T-helper 1 cell treated with Interleukin-12 subunit alpha and Interleukin-12 subunit beta and Interleukin-4 antibody, amounts not matched to agents 30 μg/mL and 1 μg/mL, for 36 hours (primary cell): ENCODE measurements at regions not wholly inside any gene's neighbourhood (a gene's known extent, or its start where the extent isn't known, plus 50 kb on each side); places are given as distances from the start of the nearest gene placed in this dataset.
A peak's percentile ranks its signal among the peaks of the same experiment; 100 is the strongest.
"Not testable (repeated sequence)": the region's sequence is repeated elsewhere in the genome, so short reads cannot be mapped to it uniquely, and the experiment has no call there.

Experiments used
- H3K27ac Mint-ChIP-seq: one replicate; pipeline ENCODE4 v1.8.0; 2021; ENCODE audit warnings: mild to moderate bottlenecking, mixed read lengths
- H3K27me3 Mint-ChIP-seq: one replicate; pipeline ENCODE4 v1.8.0; 2021; ENCODE audit warnings: low read depth, mixed read lengths
- H3K36me3 Mint-ChIP-seq: one replicate; pipeline ENCODE4 v1.8.0; 2021; ENCODE audit warnings: low read depth, mixed read lengths
- H3K4me1 Mint-ChIP-seq: one replicate; pipeline ENCODE4 v1.8.0; 2021; ENCODE audit warnings: low read depth, mixed read lengths
- H3K4me3 Mint-ChIP-seq: one replicate; pipeline ENCODE4 v1.8.0; 2021; ENCODE audit warnings: mild to moderate bottlenecking, moderate library complexity, mixed read lengths
- H3K9me3 Mint-ChIP-seq: one replicate; pipeline ENCODE4 v1.8.0; 2021; ENCODE audit warnings: mixed read lengths

- no peaks in the 10 kb centered on the region for H3K27me3 Mint-ChIP-seq
- H3K4me1 Mint-ChIP-seq = peaks cover 6% of the 10 kb centered on the region
- no peak overlapping the region for H3K27ac Mint-ChIP-seq
- H3K9me3 Mint-ChIP-seq = no peaks in the 10 kb centered on the region
- no peak overlapping the region for H3K4me3 Mint-ChIP-seq
- H3K36me3 Mint-ChIP-seq = peaks cover 5% of the 10 kb centered on the region
Measured at GRCh38 chr6:26275663-26276062, 89.3 kb upstream of the BTN3A2 start.

- Mint-ChIP-seq H3K27ac (no peak overlapping the region), H3K27me3 (no peaks in the 10 kb centered on the region), H3K36me3 (peaks cover 14% of the 10 kb centered on the region), H3K4me3 (no peak overlapping the region), H3K4me1 (peaks cover 10% of the 10 kb centered on the region), H3K9me3 (no peaks in the 10 kb centered on the region)
Measured at GRCh38 chr6:26276841-26277648, 88.0 kb upstream of the BTN3A2 start.

GRCh38 chr6:26278536-26278935 is 86.5 kb upstream of the BTN3A2 start:
- Mint-ChIP-seq H3K4me1 (peaks cover 24% of the 10 kb centered on the region), H3K36me3 (peaks cover 17% of the 10 kb centered on the region), H3K27ac (no peak overlapping the region), H3K4me3 (no peak overlapping the region), H3K27me3 (no peaks in the 10 kb centered on the region), H3K9me3 (no peaks in the 10 kb centered on the region)

- Mint-ChIP-seq H3K36me3 (peaks cover 17% of the 10 kb centered on the region), H3K4me1 (peaks cover 25% of the 10 kb centered on the region)
- H3K4me3 Mint-ChIP-seq, H3K27ac Mint-ChIP-seq, H3K9me3 Mint-ChIP-seq, H3K27me3 Mint-ChIP-seq: not testable (repeated sequence)
Measured at GRCh38 chr6:26279371-26279770, 85.6 kb upstream of the BTN3A2 start.

GRCh38 chr6:26280407-26280806 is 84.6 kb upstream of the BTN3A2 start:
- no peak overlapping the region for H3K4me3 Mint-ChIP-seq
- peaks cover 35% of the 10 kb centered on the region for H3K4me1 Mint-ChIP-seq
- H3K27me3 Mint-ChIP-seq = no peaks in the 10 kb centered on the region

GRCh38 chr6:26284537-26285142 is 80.4 kb upstream of the BTN3A2 start:
- H3K4me1 Mint-ChIP-seq = peaks cover 37% of the 10 kb centered on the region

More at GRCh38 chr6:26280407-26280806, 84.6 kb upstream of the BTN3A2 start:
- Mint-ChIP-seq H3K36me3 (peaks cover 17% of the 10 kb centered on the region), H3K27ac (no peak overlapping the region), H3K9me3 (no peaks in the 10 kb centered on the region)

GRCh38 chr6:26285143-26286134 is 79.6 kb upstream of the BTN3A2 start:
- peak overlapping the region; percentile 80 for H3K4me3 Mint-ChIP-seq
- peaks cover 37% of the 10 kb centered on the region for H3K4me1 Mint-ChIP-seq
- H3K27me3 Mint-ChIP-seq = peaks cover 4% of the 10 kb centered on the region
- peaks cover 19% of the 10 kb centered on the region for H3K36me3 Mint-ChIP-seq
- H3K9me3 Mint-ChIP-seq = peaks cover 10% of the 10 kb centered on the region
- H3K27ac Mint-ChIP-seq = peak overlapping the region; percentile 95

More at GRCh38 chr6:26284537-26285142, 80.4 kb upstream of the BTN3A2 start:
- Mint-ChIP-seq H3K27ac (peak overlapping the region; percentile 95), H3K9me3 (peaks cover 10% of the 10 kb centered on the region), H3K4me3 (peak overlapping the region; percentile 80), H3K36me3 (peaks cover 21% of the 10 kb centered on the region), H3K27me3 (peaks cover 4% of the 10 kb centered on the region)

GRCh38 chr6:26286168-26286877 is 78.7 kb upstream of the BTN3A2 start:
- Mint-ChIP-seq H3K27me3 (peaks cover 4% of the 10 kb centered on the region), H3K36me3 (peaks cover 10% of the 10 kb centered on the region), H3K4me3 (peak overlapping the region; percentile 80), H3K4me1 (peaks cover 31% of the 10 kb centered on the region), H3K27ac (peak overlapping the region; percentile 95), H3K9me3 (peaks cover 10% of the 10 kb centered on the region)

GRCh38 chr6:26288155-26288554 is 76.8 kb upstream of the BTN3A2 start:
- H3K4me1 Mint-ChIP-seq = peaks cover 20% of the 10 kb centered on the region
- H3K27me3 Mint-ChIP-seq = peaks cover 4% of the 10 kb centered on the region
- H3K27ac Mint-ChIP-seq = no peak overlapping the region
- H3K36me3 Mint-ChIP-seq = peaks cover 4% of the 10 kb centered on the region
- no peak overlapping the region for H3K4me3 Mint-ChIP-seq
- H3K9me3 Mint-ChIP-seq = peaks cover 10% of the 10 kb centered on the region

- peaks cover 15% of the 10 kb centered on the region for H3K4me1 Mint-ChIP-seq
- no peak overlapping the region for H3K4me3 Mint-ChIP-seq
- peaks cover 6% of the 10 kb centered on the region for H3K36me3 Mint-ChIP-seq
- peaks cover 10% of the 10 kb centered on the region for H3K9me3 Mint-ChIP-seq
- H3K27ac Mint-ChIP-seq = no peak overlapping the region
- peaks cover 4% of the 10 kb centered on the region for H3K27me3 Mint-ChIP-seq
Measured at GRCh38 chr6:26290941-26291340, 74.1 kb upstream of the BTN3A2 start.

GRCh38 chr6:26292709-26293108 is 72.3 kb upstream of the BTN3A2 start:
- peaks cover 10% of the 10 kb centered on the region for H3K9me3 Mint-ChIP-seq
- H3K36me3 Mint-ChIP-seq = peaks cover 3% of the 10 kb centered on the region

GRCh38 chr6:26294302-26294701 is 70.7 kb upstream of the BTN3A2 start:
- H3K9me3 Mint-ChIP-seq = no peaks in the 10 kb centered on the region
- H3K36me3 Mint-ChIP-seq = peaks cover 4% of the 10 kb centered on the region
- no peak overlapping the region for H3K27ac Mint-ChIP-seq
- H3K27me3 Mint-ChIP-seq = no peaks in the 10 kb centered on the region
- peaks cover 13% of the 10 kb centered on the region for H3K4me1 Mint-ChIP-seq
- H3K4me3 Mint-ChIP-seq = no peak overlapping the region

More at GRCh38 chr6:26292709-26293108, 72.3 kb upstream of the BTN3A2 start:
- H3K4me1 Mint-ChIP-seq = peaks cover 13% of the 10 kb centered on the region
- no peak overlapping the region for H3K27ac Mint-ChIP-seq
- H3K27me3 Mint-ChIP-seq = no peaks in the 10 kb centered on the region
- no peak overlapping the region for H3K4me3 Mint-ChIP-seq

GRCh38 chr6:26295691-26296555 is 69.1 kb upstream of the BTN3A2 start:
- Mint-ChIP-seq H3K4me1 (peaks cover 15% of the 10 kb centered on the region), H3K27ac (peak overlapping the region; percentile 32), H3K4me3 (peak overlapping the region; percentile 67), H3K27me3 (no peaks in the 10 kb centered on the region), H3K9me3 (no peaks in the 10 kb centered on the region), H3K36me3 (peaks cover 4% of the 10 kb centered on the region)
